GM23338 (cell line): ENCODE measurements at regions not wholly inside any gene's neighbourhood (a gene's known extent, or its start where the extent isn't known, plus 50 kb on each side); places are given as distances from the start of the nearest gene placed in this dataset.

Experiments
- ATAC-seq: fragments of 200-7000 bp; cut with Tn5 transposase; 3 replicates; pipeline ENCODE4 v1.9.1; 2020
- DNase-seq: peaks from one replicate; pipeline ENCODE4 v3.0.0-alpha.2; 2015; ENCODE audit warnings: low spot score
- H2AFZ ChIP-seq: fragments of 200-600 bp; sonication (generic); 2 replicates; pipeline ENCODE4 v1.8.0; 2016; ENCODE audit warnings: antibody characterized with exemption, mild to moderate bottlenecking, moderate library complexity
- H3F3A ChIP-seq: fragments of 200-600 bp; sonication (generic); replicated peaks from 2 replicates; pipeline ENCODE4 v1.8.0; 2017; ENCODE audit warnings: antibody characterized with exemption, mixed run types, low read depth
- H3K27ac ChIP-seq: fragments of 200-600 bp; sonication (generic); 2 replicates; pipeline ENCODE4 v1.6.1; 2016; ENCODE audit warnings: low read depth
- H3K27me3 ChIP-seq: fragments of 200-600 bp; sonication (generic); 2 replicates; pipeline ENCODE4 v1.8.0; 2016; ENCODE audit warnings: mild to moderate bottlenecking, mixed run types, moderate library complexity; ENCODE audit not compliant: insufficient read depth
- H3K36me3 ChIP-seq: fragments of 200-600 bp; sonication (generic); 2 replicates; pipeline ENCODE4 v1.8.0; 2016; ENCODE audit warnings: mild to moderate bottlenecking; ENCODE audit not compliant: insufficient read depth
- H3K4me1 ChIP-seq: fragments of 200-600 bp; sonication (generic); 2 replicates; pipeline ENCODE4 v1.8.0; 2016; ENCODE audit warnings: mild to moderate bottlenecking, moderate library complexity; ENCODE audit not compliant: insufficient read depth
- H3K4me2 ChIP-seq: fragments of 200-600 bp; sonication (generic); 2 replicates; pipeline ENCODE4 v1.7.1; 2017; ENCODE audit warnings: mixed run types
- H3K4me3 ChIP-seq: fragments of 200-600 bp; sonication (generic); 2 replicates; pipeline ENCODE4 v1.6.1; 2016; ENCODE audit warnings: mixed run types
- H3K79me2 ChIP-seq: fragments of 200-600 bp; sonication (generic); replicated peaks from 2 replicates; pipeline ENCODE4 v1.8.0; 2017; ENCODE audit warnings: mild to moderate bottlenecking; ENCODE audit not compliant: insufficient read depth
- H3K9me2 ChIP-seq: fragments of 200-600 bp; sonication (generic); 2 replicates; pipeline ENCODE4 v1.8.0; 2017; ENCODE audit not compliant: insufficient read depth
- H4K20me1 ChIP-seq: fragments of 200-600 bp; sonication (generic); replicated peaks from 2 replicates; pipeline ENCODE4 v1.8.0; 2017; ENCODE audit warnings: mild to moderate bottlenecking; ENCODE audit not compliant: insufficient read depth
- H3K27ac Mint-ChIP-seq: 2 replicates; pipeline ENCODE4 v1.8.0; 2020; ENCODE audit warnings: inconsistent platforms, mild to moderate bottlenecking, moderate library complexity, mixed read lengths
- H3K27me3 Mint-ChIP-seq: 3 replicates; pipeline ENCODE4 v1.8.0; 2022; ENCODE audit warnings: low read depth, mild to moderate bottlenecking, moderate library complexity, mixed read lengths, inconsistent platforms; ENCODE audit not compliant: insufficient read depth, poor library complexity
- H3K36me3 Mint-ChIP-seq: 3 replicates; pipeline ENCODE4 v1.8.0; 2021; ENCODE audit warnings: low read depth, mild to moderate bottlenecking, inconsistent platforms, moderate library complexity, mixed read lengths
- H3K4me1 Mint-ChIP-seq: 3 replicates; pipeline ENCODE4 v1.8.0; 2020; ENCODE audit warnings: mild to moderate bottlenecking, inconsistent platforms, mixed read lengths
- H3K4me3 Mint-ChIP-seq: 3 replicates; pipeline ENCODE4 v1.8.0; 2021; ENCODE audit warnings: moderate library complexity, mild to moderate bottlenecking, inconsistent platforms, mixed read lengths
- H3K9me3 Mint-ChIP-seq: 3 replicates; pipeline ENCODE4 v1.8.0; 2020; ENCODE audit warnings: moderate library complexity, mild to moderate bottlenecking, inconsistent platforms, mixed read lengths
- CREB1 ChIP-seq: fragments of 250-450 bp; sonication (Bioruptor Pico); IDR thresholded peaks from 2 replicates; pipeline ENCODE4 v1.5.0; 2020; ENCODE audit warnings: low read depth, mild to moderate bottlenecking, moderate library complexity
- CTCF ChIP-seq, 2 experiments: fragments of 200-600 bp in 1 of 2; sonication (generic) in 1 of 2; conservative IDR thresholded peaks; 2 replicates each; pipeline versions ENCODE4 v1.5.1 to v1.6.1; 2016 to 2017; ENCODE audit warnings: antibody characterized with exemption in 2 of 2, low read depth in 2 of 2, mild to moderate bottlenecking in 2 of 2, moderate library complexity in 1 of 2
- ETS1 ChIP-seq: IDR thresholded peaks from 2 replicates; pipeline ENCODE4 v1.6.1; 2016; ENCODE audit warnings: antibody characterized with exemption
- EZH2 ChIP-seq: fragments of 200-600 bp; sonication (generic); IDR thresholded peaks from one replicate; pipeline ENCODE4 v1.8.0; 2017; ENCODE audit warnings: antibody characterized with exemption, mild to moderate bottlenecking, low read depth; ENCODE audit not compliant: unreplicated experiment
- EZH2phosphoT487 ChIP-seq: fragments of 200-600 bp; sonication (generic); IDR thresholded peaks from one replicate; pipeline ENCODE4 v1.8.1; 2018; ENCODE audit warnings: antibody characterized with exemption; ENCODE audit not compliant: unreplicated experiment
- JUNB ChIP-seq: IDR thresholded peaks from one replicate; pipeline ENCODE4 v1.6.1; 2016; ENCODE audit warnings: antibody characterized with exemption; ENCODE audit not compliant: unreplicated experiment
- NANOG ChIP-seq: IDR thresholded peaks from 2 replicates; pipeline ENCODE4 v1.6.1; 2016; ENCODE audit warnings: antibody characterized with exemption, borderline replicate concordance
- STAT1 ChIP-seq: IDR thresholded peaks from one replicate; pipeline ENCODE4 v1.6.1; 2016; ENCODE audit warnings: antibody characterized with exemption; ENCODE audit not compliant: unreplicated experiment
- ZNF462 ChIP-seq: fragments of 250-450 bp; sonication (Bioruptor Pico); IDR thresholded peaks from 2 replicates; pipeline ENCODE4 v1.5.0; 2020; ENCODE audit warnings: mild to moderate bottlenecking, moderate library complexity

- Histone ChIP-seq H3K36me3 (no peaks in the 10 kb centered on the region), H3K27ac (no peak overlapping the region), H2AFZ (no peak overlapping the region), H3F3A (no peaks in the 10 kb centered on the region), H3K4me1 (no peaks in the 10 kb centered on the region), H3K79me2 (no peaks in the 10 kb centered on the region), H3K4me3 (no peak overlapping the region), H3K9me2 (no peaks in the 10 kb centered on the region), H3K4me2 (no peak overlapping the region), H4K20me1 (no peaks in the 10 kb centered on the region), H3K27me3 (no peaks in the 10 kb centered on the region)
- ATAC-seq: no peak
- peaks cover 6% of the 10 kb centered on the region; the same call in 1 of the 3 replicates for H3K9me3 Mint-ChIP-seq
- no peak for DNase-seq
- no peaks in the 10 kb centered on the region for H3K4me1 Mint-ChIP-seq
- H3K27me3 Mint-ChIP-seq: peaks cover 3% of the 10 kb centered on the region
- no peak for TF ChIP-seq JUNB
- no peak overlapping the region for H3K4me3 Mint-ChIP-seq
- no peak overlapping the region for H3K27ac Mint-ChIP-seq
- peaks cover 6% of the 10 kb centered on the region; the same call in 1 of the 3 replicates for H3K36me3 Mint-ChIP-seq
These were observed 234.4 kb upstream of the FAT1 start for GRCh38 chr4:186957952-186958555.

- no peak for ATAC-seq
- Histone ChIP-seq H3K36me3 (no peaks in the 10 kb centered on the region), H3K4me1 (no peaks in the 10 kb centered on the region), H3K27me3 (no peaks in the 10 kb centered on the region), H4K20me1 (no peaks in the 10 kb centered on the region), H3K79me2 (no peaks in the 10 kb centered on the region), H3K4me2 (no peak overlapping the region), H3K9me2 (no peaks in the 10 kb centered on the region), H2AFZ (no peak overlapping the region), H3K4me3 (no peak overlapping the region), H3F3A (no peaks in the 10 kb centered on the region), H3K27ac (no peak overlapping the region)
- no peak for DNase-seq
- no peaks in the 10 kb centered on the region for H3K4me1 Mint-ChIP-seq
- peaks cover 3% of the 10 kb centered on the region for H3K27me3 Mint-ChIP-seq
- peaks cover 6% of the 10 kb centered on the region; the same call in 1 of the 3 replicates for H3K9me3 Mint-ChIP-seq
- peaks cover 6% of the 10 kb centered on the region; the same call in 1 of the 3 replicates for H3K36me3 Mint-ChIP-seq
- H3K4me3 Mint-ChIP-seq: no peak overlapping the region
- no peak overlapping the region for H3K27ac Mint-ChIP-seq
- no peak for TF ChIP-seq EZH2phosphoT487
- no peak for TF ChIP-seq ZNF462 (CRISPR knock-in tag)
- no peak for TF ChIP-seq CTCF (conservative IDR thresholded peaks at IDR 0.05; ENCODE audit: low read depth in 2 of 2)
- TF ChIP-seq EZH2: no peak
- TF ChIP-seq ETS1: no peak
- TF ChIP-seq STAT1: no peak
- TF ChIP-seq NANOG: no peak
- no peak for TF ChIP-seq CREB1 (CRISPR knock-in tag)
- TF ChIP-seq JUNB: no peak
These were observed 235.2 kb upstream of the FAT1 start for GRCh38 chr4:186958726-186959350.
